ENCODE measurements at regions not wholly inside any gene's neighbourhood (a gene's known extent, or its start where the extent isn't known, plus 50 kb on each side); places are given as distances from the start of the nearest gene placed in this dataset.

DNA sequence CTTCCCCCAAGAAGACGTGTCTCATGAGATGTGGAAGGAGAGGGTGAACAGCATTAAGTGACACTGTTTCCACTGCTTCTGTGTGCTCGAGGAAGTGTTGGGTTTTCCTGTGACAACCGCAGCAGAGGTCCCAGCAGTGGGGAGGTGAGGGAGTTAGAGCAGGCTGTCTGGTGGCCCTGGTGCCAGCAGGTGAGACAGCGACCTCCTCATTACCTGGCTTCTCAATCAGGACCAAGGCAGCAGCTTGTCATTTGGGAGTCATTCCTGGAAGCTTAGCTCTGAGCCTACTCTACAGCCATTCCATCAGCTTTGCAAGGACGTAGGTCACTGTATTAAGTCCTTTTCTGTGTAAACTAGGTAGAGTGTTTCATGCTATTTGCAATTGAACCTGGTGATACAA, 63.3 kb upstream of the RGMA start:
- TF ChIP-seq FOXM1 (IDR thresholded peaks at IDR 0.05; ENCODE audit: low read depth, low read length): no peak
- TF ChIP-seq, protein P1, sequence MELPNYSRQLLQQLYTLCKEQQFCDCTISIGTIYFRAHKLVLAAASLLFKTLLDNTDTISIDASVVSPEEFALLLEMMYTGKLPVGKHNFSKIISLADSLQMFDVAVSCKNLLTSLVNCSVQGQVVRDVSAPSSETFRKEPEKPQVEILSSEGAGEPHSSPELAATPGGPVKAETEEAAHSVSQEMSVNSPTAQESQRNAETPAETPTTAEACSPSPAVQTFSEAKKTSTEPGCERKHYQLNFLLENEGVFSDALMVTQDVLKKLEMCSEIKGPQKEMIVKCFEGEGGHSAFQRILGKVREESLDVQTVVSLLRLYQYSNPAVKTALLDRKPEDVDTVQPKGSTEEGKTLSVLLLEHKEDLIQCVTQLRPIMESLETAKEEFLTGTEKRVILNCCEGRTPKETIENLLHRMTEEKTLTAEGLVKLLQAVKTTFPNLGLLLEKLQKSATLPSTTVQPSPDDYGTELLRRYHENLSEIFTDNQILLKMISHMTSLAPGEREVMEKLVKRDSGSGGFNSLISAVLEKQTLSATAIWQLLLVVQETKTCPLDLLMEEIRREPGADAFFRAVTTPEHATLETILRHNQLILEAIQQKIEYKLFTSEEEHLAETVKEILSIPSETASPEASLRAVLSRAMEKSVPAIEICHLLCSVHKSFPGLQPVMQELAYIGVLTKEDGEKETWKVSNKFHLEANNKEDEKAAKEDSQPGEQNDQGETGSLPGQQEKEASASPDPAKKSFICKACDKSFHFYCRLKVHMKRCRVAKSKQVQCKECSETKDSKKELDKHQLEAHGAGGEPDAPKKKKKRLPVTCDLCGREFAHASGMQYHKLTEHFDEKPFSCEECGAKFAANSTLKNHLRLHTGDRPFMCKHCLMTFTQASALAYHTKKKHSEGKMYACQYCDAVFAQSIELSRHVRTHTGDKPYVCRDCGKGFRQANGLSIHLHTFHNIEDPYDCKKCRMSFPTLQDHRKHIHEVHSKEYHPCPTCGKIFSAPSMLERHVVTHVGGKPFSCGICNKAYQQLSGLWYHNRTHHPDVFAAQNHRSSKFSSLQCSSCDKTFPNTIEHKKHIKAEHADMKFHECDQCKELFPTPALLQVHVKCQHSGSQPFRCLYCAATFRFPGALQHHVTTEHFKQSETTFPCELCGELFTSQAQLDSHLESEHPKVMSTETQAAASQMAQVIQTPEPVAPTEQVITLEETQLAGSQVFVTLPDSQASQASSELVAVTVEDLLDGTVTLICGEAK (IDR thresholded peaks at IDR 0.05; ENCODE audit: borderline replicate concordance): no peak
- TF ChIP-seq YY1 (IDR thresholded peaks at IDR 0.05; ENCODE audit: low read depth, low read length): no peak
- TF ChIP-seq SREBF2 (IDR thresholded peaks at IDR 0.05; ENCODE audit: low read length): no peak
- no peak for TF ChIP-seq NRF1 (conservative IDR thresholded peaks at IDR 0.05; ENCODE audit: low read depth, low read length)
- TF ChIP-seq EGR1 (IDR thresholded peaks at IDR 0.05; ENCODE audit: borderline replicate concordance in 1 of 2, low read depth in 2 of 2, low read length in 2 of 2): no peak
- no peak for TF ChIP-seq LARP7 (IDR thresholded peaks at IDR 0.05)
- TF ChIP-seq KDM1A (IDR thresholded peaks at IDR 0.05; ENCODE audit: borderline replicate concordance): no peak
- TF ChIP-seq MXI1 (IDR thresholded peaks at IDR 0.05; ENCODE audit: low read depth, low read length): no peak
- no peak for TF ChIP-seq CTCF (IDR thresholded peaks at IDR 0.05 in 2 of 3, conservative IDR thresholded peaks at IDR 0.05 in 1 of 3; ENCODE audit: control insufficient read depth in 2 of 3, extremely low read depth in 1 of 3, insufficient read depth in 1 of 3, low read depth in 3 of 3, low read length in 3 of 3)
- no peak for TF ChIP-seq SMAD1 (IDR thresholded peaks at IDR 0.05; ENCODE audit: low read depth, partially characterized antibody)
- TF ChIP-seq EP300 (IDR thresholded peaks at IDR 0.05; ENCODE audit: borderline replicate concordance in 1 of 2, control insufficient read depth in 1 of 2, low read depth in 2 of 2, low read length in 2 of 2): no peak
- no peak for TF ChIP-seq RFX5 (IDR thresholded peaks at IDR 0.05; ENCODE audit: low read depth, low read length)
- no peak for TF ChIP-seq POLR2AphosphoS5 (IDR thresholded peaks at IDR 0.05; ENCODE audit: low read length)

Measured in GM12878 (cell line).